Sigmoid colon (tissue), 6 donors: ENCODE measurements at regions not wholly inside any gene's neighbourhood (a gene's known extent, or its start where the extent isn't known, plus 50 kb on each side); places are given as distances from the start of the nearest gene placed in this dataset.
A peak's percentile ranks its signal among the peaks of the same experiment; 100 is the strongest.

Source experiments
- DNase-seq: peaks from one replicate; pipeline ENCODE4 v3.0.0-alpha.2; 2019
- H3K27ac ChIP-seq, 4 donors: fragments of 200-600 bp; sonication (generic); one replicate each; pipeline ENCODE4 v1.5.1; 2016 to 2019; ENCODE audit warnings: mild to moderate bottlenecking in 1 of 4
- H3K27me3 ChIP-seq, 3 donors: fragments of 200-600 bp; sonication (generic); one replicate each; pipeline ENCODE4 v1.5.1; 2019; ENCODE audit warnings: mild to moderate bottlenecking in 1 of 3
- H3K36me3 ChIP-seq, 4 donors: fragments of 200-600 bp; sonication (generic); one replicate each; pipeline ENCODE4 v1.5.1; 2016 to 2019
- H3K4me1 ChIP-seq, 4 donors: fragments of 200-600 bp; sonication (generic); one replicate each; pipeline ENCODE4 v1.5.1; 2017 to 2019
- H3K4me3 ChIP-seq, 4 donors: fragments of 200-600 bp; sonication (generic); one replicate each; pipeline ENCODE4 v1.5.1; 2017 to 2019; ENCODE audit warnings: mild to moderate bottlenecking in 2 of 4, moderate library complexity in 1 of 4
- H3K9me3 ChIP-seq, 4 donors: fragments of 200-600 bp in 3 of 4; sonication (generic) in 3 of 4; one replicate each; pipeline versions ENCODE4 v1.5.1 to v1.6.1; 2013 to 2019
- CTCF ChIP-seq, 4 experiments: fragments of 450-650 bp in 3 of 4; fragments of 200-600 bp in 1 of 4; IDR thresholded peaks; one replicate each; pipeline ENCODE4 v1.5.1; 2016 to 2019; ENCODE audit warnings: antibody characterized with exemption in 4 of 4, mild to moderate bottlenecking in 3 of 4, moderate library complexity in 2 of 4
- EP300 ChIP-seq, 4 donors: sonication (generic); formaldehyde crosslinking; IDR thresholded peaks; one replicate each; pipeline ENCODE4 v1.6.1; 2017; ENCODE audit warnings: antibody characterized with exemption in 4 of 4
- POLR2A ChIP-seq, 2 donors: fragments of 450-650 bp; IDR thresholded peaks; one replicate each; pipeline ENCODE4 v1.6.1; 2016; ENCODE audit warnings: antibody characterized with exemption in 2 of 2, mild to moderate bottlenecking in 2 of 2, moderate library complexity in 2 of 2
- POLR2AphosphoS5 ChIP-seq, 4 donors: sonication (generic); formaldehyde crosslinking; IDR thresholded peaks; one replicate each; pipeline ENCODE4 v1.6.1; 2017; ENCODE audit warnings: antibody characterized with exemption in 4 of 4
- WGBS, 2 donors: extraction: QIAGEN DNeasy Blood & Tissue Kit; methylation state at CpG; one replicate each; pipeline ENCODE4 v1.1.7; 2013; 5-methylcytosine and 5-hydroxymethylcytosine counted together
- intact Hi-C: fragments of 100-400 bp; cut with DNase I; formaldehyde crosslinking; loops from one replicate; pipeline ENCODE4 v1.15.1; 2023
- donor health status: healthy with polysubstance abuse.
- donor health status: healthy.

- Histone ChIP-seq H3K27ac (peak overlapping the region in 3 of 4 donors; percentile 49 to 59 (median 50)), H3K4me3 (no peak overlapping the region), H3K4me1 (peaks cover 0 to 19% (median 11%) of the 10 kb centered on the region in 4 donors), H3K36me3 (no peaks in the 10 kb centered on the region), H3K9me3 (no peaks in the 10 kb centered on the region), H3K27me3 (no peaks in the 10 kb centered on the region)
- intact Hi-C loops = no loop called here
- peak; percentile 70 for DNase-seq
- WGBS, 2 donors = 70 to 78% methylated on average over 6 of the region's 6 CpGs
- TF ChIP-seq POLR2A (IDR thresholded peaks at IDR 0.05) (no peak), POLR2AphosphoS5 (IDR thresholded peaks at IDR 0.05) (no peak), EP300 (IDR thresholded peaks at IDR 0.05) (no peak), CTCF (IDR thresholded peaks at IDR 0.05) (no peak)
Observed at GRCh38 chr7:53315981-53316380, 280.5 kb downstream of the POM121L12 start.

- H3K4me1 ChIP-seq = peaks cover 0 to 19% (median 11%) of the 10 kb centered on the region in 4 donors
- TF ChIP-seq CTCF (IDR thresholded peaks at IDR 0.05) = no peak
- no peak for TF ChIP-seq EP300 (IDR thresholded peaks at IDR 0.05)
- no peak for TF ChIP-seq POLR2A (IDR thresholded peaks at IDR 0.05)
- TF ChIP-seq POLR2AphosphoS5 (IDR thresholded peaks at IDR 0.05) = no peak
- no peaks in the 10 kb centered on the region for H3K9me3 ChIP-seq
- H3K27ac ChIP-seq = no peak overlapping the region
- no peak overlapping the region for H3K4me3 ChIP-seq
- DNase-seq = no peak
- WGBS, 2 donors = 83 to 89% methylated on average over 4 of the region's 4 CpGs
- no peaks in the 10 kb centered on the region for H3K36me3 ChIP-seq
- H3K27me3 ChIP-seq = no peaks in the 10 kb centered on the region
- intact Hi-C loops = no loop called here
Observed at GRCh38 chr7:53318566-53318965, 283.1 kb downstream of the POM121L12 start.

- DNase-seq = no peak
- Histone ChIP-seq H3K4me3 (no peak overlapping the region), H3K4me1 (no peaks in the 10 kb centered on the region), H3K9me3 (peaks cover 0 to 3% (median 0%) of the 10 kb centered on the region in 4 donors), H3K36me3 (no peaks in the 10 kb centered on the region), H3K27me3 (no peaks in the 10 kb centered on the region), H3K27ac (no peak overlapping the region)
- WGBS, 2 donors = 46 to 59% methylated on average over 2 of the region's 2 CpGs
- intact Hi-C loops = no loop called here
- TF ChIP-seq POLR2A (IDR thresholded peaks at IDR 0.05) (no peak), EP300 (IDR thresholded peaks at IDR 0.05) (no peak), POLR2AphosphoS5 (IDR thresholded peaks at IDR 0.05) (no peak)
Observed at GRCh38 chr7:53325061-53325460, 289.6 kb downstream of the POM121L12 start.

- no peak overlapping the region for H3K4me3 ChIP-seq
- DNase-seq = no peak
- H3K27me3 ChIP-seq = no peaks in the 10 kb centered on the region
- no peak overlapping the region for H3K27ac ChIP-seq
- H3K36me3 ChIP-seq = no peaks in the 10 kb centered on the region
- H3K4me1 ChIP-seq = no peaks in the 10 kb centered on the region
- intact Hi-C loops = no loop called here
- H3K9me3 ChIP-seq = peaks cover 0 to 3% (median 0%) of the 10 kb centered on the region in 4 donors
- TF ChIP-seq CTCF (IDR thresholded peaks at IDR 0.05) (no peak), POLR2AphosphoS5 (IDR thresholded peaks at IDR 0.05) (no peak), POLR2A (IDR thresholded peaks at IDR 0.05) (no peak)
- 60 to 63% methylated on average over 6 of the region's 6 CpGs for WGBS, 2 donors
Observed at GRCh38 chr7:53326634-53327033, 291.2 kb downstream of the POM121L12 start.

- peaks cover 0 to 3% (median 0%) of the 10 kb centered on the region in 4 donors for H3K9me3 ChIP-seq
- no peak overlapping the region for H3K4me3 ChIP-seq
- H3K36me3 ChIP-seq = no peaks in the 10 kb centered on the region
- intact Hi-C loops = no loop called here
- no peak overlapping the region for H3K27ac ChIP-seq
- TF ChIP-seq POLR2AphosphoS5 (IDR thresholded peaks at IDR 0.05) = no peak
- TF ChIP-seq EP300 (IDR thresholded peaks at IDR 0.05) = no peak
- TF ChIP-seq CTCF (IDR thresholded peaks at IDR 0.05) = no peak
- TF ChIP-seq POLR2A (IDR thresholded peaks at IDR 0.05) = no peak
- H3K27me3 ChIP-seq = no peaks in the 10 kb centered on the region
- DNase-seq = no peak
- 91 to 93% methylated on average over 8 of the region's 8 CpGs for WGBS, 2 donors
- H3K4me1 ChIP-seq = no peaks in the 10 kb centered on the region
Observed at GRCh38 chr7:53336105-53336668, 300.8 kb downstream of the POM121L12 start.
